ENCODE measurements at regions not wholly inside any gene's neighbourhood (a gene's known extent, or its start where the extent isn't known, plus 50 kb on each side); places are given as distances from the start of the nearest gene placed in this dataset.
A peak's percentile ranks its signal among the peaks of the same experiment; 100 is the strongest.
"Not testable (repeated sequence)": the region's sequence is repeated elsewhere in the genome, so short reads cannot be mapped to it uniquely, and the experiment has no call there.

GRCh38 chrX:3178329-3178728 is 137.1 kb downstream of the ARSF start:
- Histone ChIP-seq H3K4me3 (no peak overlapping the region), H3K4me1 (no peaks in the 10 kb centered on the region), H3K27me3 (no peaks in the 10 kb centered on the region), H3K27ac (no peak overlapping the region), H3K36me3 (no peaks in the 10 kb centered on the region), H3K9me3 (no peaks in the 10 kb centered on the region)
- ATAC-seq (no peak), DNase-seq (no peak)
- 85 to 100% methylated on average over 2 of the region's 2 CpGs for WGBS, 2 donors
- intact Hi-C loops (cut with DNase I) = loop anchor here in 1 of 10 donors (5.0 kb wide), 1 partner anchor 994 kb away; no protein-coding TSS in a partner anchor
- TF ChIP-seq CTCF (IDR thresholded peaks at IDR 0.05) = no peak

- 87 to 90% methylated on average over 4 of the region's 4 CpGs for WGBS, 2 donors
- Histone ChIP-seq H3K27me3 (no peaks in the 10 kb centered on the region), H3K27ac (no peak overlapping the region), H3K36me3 (no peaks in the 10 kb centered on the region), H3K9me3 (no peaks in the 10 kb centered on the region), H3K4me3 (no peak overlapping the region), H3K4me1 (no peaks in the 10 kb centered on the region)
- ATAC-seq (no peak), DNase-seq (no peak)
- TF ChIP-seq CTCF (IDR thresholded peaks at IDR 0.05) = no peak
- intact Hi-C loops (cut with DNase I) = loop anchor here in 1 of 10 donors (5.0 kb wide), 1 partner anchor 994 kb away; no protein-coding TSS in a partner anchor
Observed at GRCh38 chrX:3177851-3178250, 136.6 kb downstream of the ARSF start.

- no peak for TF ChIP-seq CTCF (IDR thresholded peaks at IDR 0.05)
- H3K27me3 ChIP-seq = no peaks in the 10 kb centered on the region
- no peaks in the 10 kb centered on the region for H3K4me1 ChIP-seq
- ATAC-seq (peak in 2 of 8 donors; percentile 30 to 38), DNase-seq (no peak)
- H3K4me3 ChIP-seq = no peak overlapping the region
- H3K27ac ChIP-seq = peak overlapping the region in 4 of 10 donors; percentile 13 to 48 (median 26)
- no peaks in the 10 kb centered on the region for H3K9me3 ChIP-seq
- no peaks in the 10 kb centered on the region for H3K36me3 ChIP-seq
- WGBS, 2 donors = 62 to 68% methylated on average over 5 of the region's 5 CpGs
- intact Hi-C loops (cut with DNase I) = loop anchor here in 1 of 10 donors (5.0 kb wide), 1 partner anchor 996 kb away; no protein-coding TSS in a partner anchor
Observed at GRCh38 chrX:3176439-3176820, 135.2 kb downstream of the ARSF start.

- H3K4me1 ChIP-seq = no peaks in the 10 kb centered on the region
- DNase-seq = no peak
- H3K27ac ChIP-seq = peak overlapping the region in 2 of 10 donors; percentile 22 to 48
- H3K4me3 ChIP-seq = no peak overlapping the region
- H3K36me3 ChIP-seq = no peaks in the 10 kb centered on the region
- WGBS, 2 donors = 32 to 60% methylated on average over 7 of the region's 7 CpGs
- TF ChIP-seq CTCF (IDR thresholded peaks at IDR 0.05) = no peak
- H3K27me3 ChIP-seq = no peaks in the 10 kb centered on the region
- no peaks in the 10 kb centered on the region for H3K9me3 ChIP-seq
- intact Hi-C loops (cut with DNase I) = loop anchor here in 1 of 10 donors (5.0 kb wide), 1 partner anchor 996 kb away; no protein-coding TSS in a partner anchor
- no peak for ATAC-seq
Observed at GRCh38 chrX:3175659-3176438, 134.6 kb downstream of the ARSF start.

GRCh38 chrX:3172156-3172555 is 130.9 kb downstream of the ARSF start:
- H3K27me3 ChIP-seq; ATAC-seq; intact Hi-C loops (cut with DNase I); H3K27ac ChIP-seq; H3K4me3 ChIP-seq; H3K36me3 ChIP-seq; H3K9me3 ChIP-seq; DNase-seq; H3K4me1 ChIP-seq: not testable (repeated sequence)
- 79 to 84% methylated on average over 3 of the region's 3 CpGs for WGBS, 2 donors
